Hepatocyte (in vitro differentiated cells): ENCODE measurements at regions not wholly inside any gene's neighbourhood (a gene's known extent, or its start where the extent isn't known, plus 50 kb on each side); places are given as distances from the start of the nearest gene placed in this dataset.

Experiments
- CTCF ChIP-seq: fragments of 200-600 bp; sonication (generic); IDR thresholded peaks from 2 replicates; pipeline ENCODE4 v1.5.1; 2016; ENCODE audit warnings: antibody characterized with exemption, mild to moderate bottlenecking; ENCODE audit not compliant: poor library complexity
- EZH2 ChIP-seq: fragments of 200-600 bp; sonication (generic); IDR thresholded peaks from 2 replicates; pipeline ENCODE4 v1.6.1; 2016; ENCODE audit warnings: antibody characterized with exemption, mild to moderate bottlenecking, borderline replicate concordance

DNA sequence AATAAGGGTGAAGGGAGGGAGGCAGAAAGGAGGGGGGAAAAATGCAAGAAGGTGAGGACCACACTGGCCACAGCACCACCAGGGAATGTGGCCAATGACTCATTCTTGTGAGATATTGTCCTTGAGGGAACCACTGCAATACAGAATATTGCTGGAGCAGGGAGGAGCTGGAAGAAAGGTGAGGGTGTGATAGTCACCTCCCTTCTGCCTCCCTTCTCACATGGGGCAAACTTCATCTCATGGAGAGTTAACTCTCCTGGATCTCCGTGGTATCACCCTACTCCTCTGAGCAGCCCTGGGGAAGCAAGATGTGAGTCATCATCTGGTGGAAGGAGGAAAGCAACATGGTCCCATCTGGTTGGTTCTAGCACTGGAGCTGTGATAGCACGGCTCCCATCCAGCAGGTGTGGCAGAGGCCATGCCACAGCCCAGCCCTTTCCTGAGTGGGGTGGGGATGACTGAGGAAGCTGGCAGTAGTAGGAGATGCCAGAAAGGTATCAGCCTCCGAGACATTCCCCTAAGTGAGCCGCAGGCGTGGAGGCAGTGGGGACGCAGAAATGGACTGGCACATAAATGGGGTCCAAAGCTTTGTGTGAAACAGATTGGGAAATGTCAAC lies 115.9 kb upstream of the LPP start:
- TF ChIP-seq CTCF = no peak
- TF ChIP-seq EZH2 = no peak
